Dendritic cell treated with granulocyte-macrophage colony-stimulating factor and Interleukin-4, amounts not matched to agents 40 ng/mL and 50 ng/mL, for 4 days (primary cell): ENCODE measurements at regions not wholly inside any gene's neighbourhood (a gene's known extent, or its start where the extent isn't known, plus 50 kb on each side); places are given as distances from the start of the nearest gene placed in this dataset.
"Not testable (repeated sequence)": the region's sequence is repeated elsewhere in the genome, so short reads cannot be mapped to it uniquely, and the experiment has no call there.

Experiments
- H3K27ac Mint-ChIP-seq: one replicate; pipeline ENCODE4 v1.8.0; 2022; ENCODE audit warnings: mild to moderate bottlenecking, mixed read lengths
- H3K27me3 Mint-ChIP-seq: one replicate; pipeline ENCODE4 v1.8.0; 2022; ENCODE audit warnings: mild to moderate bottlenecking, mixed read lengths
- H3K36me3 Mint-ChIP-seq: one replicate; pipeline ENCODE4 v1.8.0; 2022; ENCODE audit warnings: low read depth, mixed read lengths
- H3K4me1 Mint-ChIP-seq: one replicate; pipeline ENCODE4 v1.8.0; 2022; ENCODE audit warnings: low read depth, mixed read lengths
- H3K4me3 Mint-ChIP-seq: one replicate; pipeline ENCODE4 v1.8.0; 2022; ENCODE audit warnings: mild to moderate bottlenecking, moderate library complexity, mixed read lengths
- H3K9me3 Mint-ChIP-seq: one replicate; pipeline ENCODE4 v1.8.0; 2022; ENCODE audit warnings: mixed read lengths
- intact Hi-C: fragments of 100-400 bp; cut with micrococcal nuclease; formaldehyde crosslinking; loops from one replicate; pipeline ENCODE4 v1.15.0; 2022

DNA sequence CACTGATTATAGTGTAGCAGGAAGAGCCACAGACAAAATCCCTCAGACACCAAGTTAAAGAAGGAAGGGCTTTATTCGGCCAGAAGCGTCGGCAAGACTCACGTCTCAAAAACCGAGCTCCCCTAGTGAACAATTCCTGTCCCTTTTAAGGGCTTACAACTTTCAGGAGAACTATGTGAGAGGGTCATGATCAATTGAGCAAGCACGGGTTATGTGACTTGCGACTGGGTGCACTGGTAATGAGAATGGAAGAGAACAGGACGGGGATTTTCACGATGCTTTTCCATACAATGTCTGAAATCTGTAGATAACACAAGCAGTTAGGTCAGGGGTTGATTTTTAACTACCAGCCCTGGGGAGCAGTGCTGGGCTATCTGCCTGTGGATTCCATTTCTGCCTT, 116.7 kb downstream of the MFAP3L start:
- Mint-ChIP-seq H3K27me3 (peaks cover 9% of the 10 kb centered on the region), H3K9me3 (no peaks in the 10 kb centered on the region), H3K36me3 (no peaks in the 10 kb centered on the region), H3K4me3 (no peak overlapping the region), H3K4me1 (no peaks in the 10 kb centered on the region), H3K27ac (no peak overlapping the region)
- intact Hi-C loops = no loop called here

DNA sequence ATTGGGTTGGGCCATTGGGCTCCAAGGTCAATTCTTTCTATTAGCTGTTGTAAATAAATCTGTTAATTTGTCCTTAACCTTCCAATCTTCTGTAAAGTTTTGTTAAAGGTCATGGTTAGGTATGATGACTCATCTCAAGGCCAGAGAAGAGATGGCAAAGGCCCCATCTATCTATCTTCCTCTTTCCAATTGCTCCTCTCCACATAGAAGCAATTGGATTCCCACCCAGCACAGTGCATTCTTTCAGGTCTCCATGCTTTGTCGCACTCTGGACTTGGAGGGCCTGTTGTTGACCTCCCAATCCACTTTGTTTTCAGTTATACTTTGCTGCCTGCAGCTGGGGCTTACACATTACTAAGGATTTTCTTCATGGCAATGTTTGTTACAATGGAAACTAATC, 118.5 kb downstream of the MFAP3L start:
- Mint-ChIP-seq H3K27me3 (peaks cover 14% of the 10 kb centered on the region), H3K36me3 (no peaks in the 10 kb centered on the region), H3K4me3 (no peak overlapping the region), H3K27ac (no peak overlapping the region), H3K9me3 (no peaks in the 10 kb centered on the region), H3K4me1 (no peaks in the 10 kb centered on the region)
- intact Hi-C loops = no loop called here

DNA sequence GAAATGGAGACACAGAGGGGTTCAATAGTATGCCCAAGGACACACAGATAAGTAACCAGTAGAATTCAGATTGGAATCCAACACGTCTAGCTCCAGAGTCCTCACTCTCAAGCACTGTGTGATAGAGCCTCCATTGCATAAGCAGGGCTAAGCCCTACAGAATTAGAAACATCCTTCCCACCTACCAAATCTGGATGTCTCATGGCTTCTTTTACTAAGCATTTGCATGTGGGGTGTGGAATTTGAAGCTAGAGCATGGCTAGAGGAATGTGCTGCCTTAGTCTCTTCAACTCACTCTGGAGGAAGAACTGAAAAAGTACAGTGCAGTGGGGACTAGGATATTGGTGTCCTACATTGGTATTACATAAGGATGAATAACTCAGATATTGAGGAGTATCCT, 119.4 kb downstream of the MFAP3L start:
- intact Hi-C loops = no loop called here
- Mint-ChIP-seq H3K9me3 (no peaks in the 10 kb centered on the region), H3K4me1 (no peaks in the 10 kb centered on the region), H3K36me3 (no peaks in the 10 kb centered on the region), H3K27me3 (peaks cover 14% of the 10 kb centered on the region), H3K27ac (no peak overlapping the region), H3K4me3 (no peak overlapping the region)

DNA sequence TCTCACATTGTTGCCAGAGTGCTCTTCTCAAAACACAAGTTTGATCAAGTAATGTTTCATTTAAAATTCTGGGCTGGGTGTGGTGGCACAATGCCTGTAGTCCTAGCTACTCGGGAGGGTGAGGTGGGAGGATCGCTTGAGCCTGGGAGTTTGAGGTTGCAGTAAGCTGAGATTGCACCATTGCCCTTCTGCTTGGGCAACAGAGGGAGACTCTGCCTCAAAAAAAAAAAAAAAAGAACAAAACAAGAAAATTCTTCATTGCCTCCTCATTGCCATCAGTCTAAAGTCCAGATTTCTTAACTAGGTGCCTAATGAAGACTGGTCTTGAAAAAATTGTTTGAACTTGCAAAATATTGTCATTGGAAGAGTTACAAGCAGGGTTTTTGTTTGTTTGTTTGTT, 120.1 kb downstream of the MFAP3L start:
- H3K36me3 Mint-ChIP-seq = no peaks in the 10 kb centered on the region
- peaks cover 14% of the 10 kb centered on the region for H3K27me3 Mint-ChIP-seq
- no peaks in the 10 kb centered on the region for H3K4me1 Mint-ChIP-seq
- no peaks in the 10 kb centered on the region for H3K9me3 Mint-ChIP-seq
- no peak overlapping the region for H3K27ac Mint-ChIP-seq
- H3K4me3 Mint-ChIP-seq = no peak overlapping the region
- intact Hi-C loops = no loop called here

DNA sequence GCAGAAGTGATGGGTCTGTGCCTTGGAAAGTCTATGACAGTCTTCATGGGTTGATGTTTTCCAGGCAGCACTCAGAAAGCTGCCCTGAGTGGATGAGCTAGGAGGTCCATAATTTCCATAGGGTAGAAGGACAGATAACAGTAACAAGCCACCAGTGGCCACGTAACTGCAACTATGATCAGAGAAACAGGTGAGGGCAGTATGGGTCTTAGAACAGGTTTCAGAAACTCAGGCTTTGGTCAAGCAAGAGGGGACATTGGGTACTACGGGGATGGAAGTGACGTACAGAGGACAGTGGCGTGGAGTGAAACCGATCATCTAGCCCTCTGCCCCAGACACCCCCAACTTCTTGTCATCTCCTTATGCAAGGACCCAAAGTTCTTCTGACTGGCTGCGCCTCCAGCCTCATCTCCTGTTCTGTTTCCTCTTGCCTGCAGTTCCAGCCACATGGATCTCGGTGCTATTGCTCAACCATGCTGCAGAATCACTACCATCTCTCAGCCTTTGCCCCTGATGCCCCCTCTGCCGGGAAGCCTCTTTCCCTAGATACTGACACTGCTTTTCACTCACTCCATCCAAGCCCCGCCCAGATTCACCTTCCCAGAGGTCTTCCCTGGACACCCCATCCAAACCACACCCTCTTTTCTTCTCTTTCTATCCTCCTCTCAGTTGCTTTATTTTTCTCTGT, 123.4 kb downstream of the MFAP3L start:
- H3K9me3 Mint-ChIP-seq = peaks cover 9% of the 10 kb centered on the region
- intact Hi-C loops = no loop called here
- no peaks in the 10 kb centered on the region for H3K36me3 Mint-ChIP-seq
- no peak overlapping the region for H3K4me3 Mint-ChIP-seq
- peaks cover 10% of the 10 kb centered on the region for H3K27me3 Mint-ChIP-seq
- no peaks in the 10 kb centered on the region for H3K4me1 Mint-ChIP-seq
- no peak overlapping the region for H3K27ac Mint-ChIP-seq

DNA sequence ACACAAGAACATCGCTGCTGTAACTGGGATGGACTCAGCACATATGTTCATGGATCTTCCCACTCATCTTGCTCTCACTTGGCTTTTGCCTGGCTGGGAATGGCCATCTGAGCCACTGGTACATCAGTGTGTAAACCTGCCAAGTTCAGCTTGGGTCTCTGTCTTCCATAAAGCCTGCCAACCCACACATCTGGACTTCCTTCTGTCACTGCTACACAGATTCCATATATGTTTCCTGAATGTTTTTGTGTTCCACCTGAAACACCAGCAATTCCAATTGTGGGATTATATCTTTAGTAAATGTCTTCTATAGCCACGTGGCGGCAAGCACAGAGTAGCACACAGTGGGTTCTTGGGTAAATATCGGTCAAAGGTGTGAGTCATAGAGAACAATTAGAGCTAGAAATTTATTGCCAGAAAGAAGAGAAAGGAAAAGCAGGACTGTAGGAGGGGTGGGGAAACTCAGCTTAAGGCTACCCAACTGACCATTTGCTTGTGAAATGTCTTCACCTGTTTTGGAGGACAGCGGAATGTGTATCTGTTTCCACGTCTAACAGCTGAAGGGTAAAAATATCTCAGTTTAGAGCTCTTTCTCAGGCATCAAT, 125.9 kb downstream of the MFAP3L start:
- Mint-ChIP-seq H3K9me3 (peaks cover 9% of the 10 kb centered on the region), H3K27me3 (peaks cover 8% of the 10 kb centered on the region)
- intact Hi-C loops = no loop called here

DNA sequence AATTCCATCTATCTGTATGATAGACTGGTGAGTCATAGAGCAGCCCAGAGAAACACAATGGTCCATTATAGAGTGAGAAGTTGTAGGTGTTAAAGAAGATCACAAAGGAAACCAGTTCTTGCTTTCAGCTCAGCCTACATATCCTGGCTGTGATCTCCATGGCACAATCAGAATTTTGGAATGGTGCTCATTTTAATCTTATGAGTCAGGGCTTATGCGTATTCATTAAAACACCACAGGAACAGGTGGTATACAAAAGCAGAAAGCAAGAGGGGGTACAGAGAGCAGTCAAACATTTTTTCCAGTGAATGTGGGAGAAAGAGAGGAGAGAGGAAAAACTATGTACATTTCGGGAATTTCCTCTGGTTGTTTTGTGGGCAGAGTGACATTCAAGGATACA, 126.9 kb downstream of the MFAP3L start:
- H3K9me3 Mint-ChIP-seq = peaks cover 9% of the 10 kb centered on the region
- H3K27ac Mint-ChIP-seq = no peak overlapping the region
- H3K4me1 Mint-ChIP-seq = no peaks in the 10 kb centered on the region
- H3K27me3 Mint-ChIP-seq = peaks cover 8% of the 10 kb centered on the region
- H3K4me3 Mint-ChIP-seq = no peak overlapping the region
- intact Hi-C loops = no loop called here
- no peaks in the 10 kb centered on the region for H3K36me3 Mint-ChIP-seq

More for the DNA sequence above, 125.9 kb downstream of the MFAP3L start:
- Mint-ChIP-seq H3K36me3 (no peaks in the 10 kb centered on the region), H3K27ac (no peak overlapping the region), H3K4me1 (no peaks in the 10 kb centered on the region), H3K4me3 (no peak overlapping the region)

DNA sequence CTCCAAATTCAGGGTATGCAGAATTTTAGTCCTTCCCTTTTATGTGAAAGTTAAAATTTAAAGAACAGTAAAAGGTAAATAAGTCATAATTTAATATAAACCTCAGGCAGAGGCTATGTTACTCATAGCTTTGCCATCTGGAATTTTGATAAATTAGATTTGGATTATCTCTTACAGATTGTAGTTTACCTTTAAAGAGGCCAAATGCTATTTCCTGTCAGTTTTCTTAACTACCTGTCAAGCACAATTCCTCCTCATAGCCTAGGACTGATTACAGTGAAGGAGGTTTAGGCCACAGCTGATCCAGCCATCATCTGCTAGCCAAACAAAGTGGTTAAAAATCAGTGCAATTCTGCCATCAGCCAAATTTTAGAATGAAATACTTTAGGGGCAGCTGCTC, 128.1 kb downstream of the MFAP3L start:
- H3K4me3 Mint-ChIP-seq = no peak overlapping the region
- peaks cover 5% of the 10 kb centered on the region for H3K27me3 Mint-ChIP-seq
- H3K4me1 Mint-ChIP-seq = no peaks in the 10 kb centered on the region
- H3K9me3 Mint-ChIP-seq = peaks cover 9% of the 10 kb centered on the region
- intact Hi-C loops = no loop called here
- no peak overlapping the region for H3K27ac Mint-ChIP-seq
- no peaks in the 10 kb centered on the region for H3K36me3 Mint-ChIP-seq

DNA sequence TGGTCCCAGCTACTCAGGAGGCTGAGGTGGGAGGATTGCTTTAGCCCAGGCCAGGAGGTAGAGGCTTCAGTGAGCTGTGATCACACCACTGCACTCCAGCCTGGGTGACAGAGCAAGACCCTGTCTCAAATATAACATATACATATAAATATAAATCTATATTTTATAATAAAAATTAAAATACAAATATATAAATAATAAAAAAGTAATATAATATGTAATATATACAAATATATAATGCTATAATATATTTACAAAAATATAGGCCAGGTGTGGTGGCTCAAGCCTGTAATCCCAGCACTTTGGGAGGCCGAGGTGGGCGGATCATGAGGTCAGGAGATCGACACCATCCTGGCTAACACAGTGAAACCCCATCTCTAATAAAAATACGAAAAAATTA, 131.4 kb downstream of the MFAP3L start:
- H3K36me3 Mint-ChIP-seq, H3K27me3 Mint-ChIP-seq, H3K4me3 Mint-ChIP-seq, intact Hi-C loops, H3K4me1 Mint-ChIP-seq, H3K27ac Mint-ChIP-seq, H3K9me3 Mint-ChIP-seq: not testable (repeated sequence)

DNA sequence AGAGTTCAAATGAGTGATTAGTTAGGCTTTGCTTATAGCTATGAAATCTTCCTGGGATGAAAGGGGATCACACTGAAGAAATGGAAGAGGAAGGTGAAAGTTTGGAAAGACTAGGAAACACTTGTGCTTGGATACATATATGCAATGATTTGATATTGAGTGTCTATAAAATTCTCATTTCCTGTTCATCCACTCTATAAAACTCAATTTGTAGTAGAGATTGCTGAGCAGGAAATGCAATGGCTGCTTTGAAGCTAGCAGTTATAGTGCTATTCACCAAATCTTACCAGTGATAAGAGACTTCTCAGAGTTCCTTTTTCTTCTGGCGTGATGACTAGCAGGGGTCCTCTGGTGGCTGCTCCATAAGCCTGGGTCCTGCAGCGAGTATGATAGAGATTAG, 128.1 kb upstream of the HPF1 start:
- no peaks in the 10 kb centered on the region for H3K4me1 Mint-ChIP-seq
- H3K36me3 Mint-ChIP-seq = no peaks in the 10 kb centered on the region
- H3K27me3 Mint-ChIP-seq = no peaks in the 10 kb centered on the region
- H3K9me3 Mint-ChIP-seq = no peaks in the 10 kb centered on the region
- H3K27ac Mint-ChIP-seq = no peak overlapping the region
- H3K4me3 Mint-ChIP-seq = no peak overlapping the region
- intact Hi-C loops = no loop called here

DNA sequence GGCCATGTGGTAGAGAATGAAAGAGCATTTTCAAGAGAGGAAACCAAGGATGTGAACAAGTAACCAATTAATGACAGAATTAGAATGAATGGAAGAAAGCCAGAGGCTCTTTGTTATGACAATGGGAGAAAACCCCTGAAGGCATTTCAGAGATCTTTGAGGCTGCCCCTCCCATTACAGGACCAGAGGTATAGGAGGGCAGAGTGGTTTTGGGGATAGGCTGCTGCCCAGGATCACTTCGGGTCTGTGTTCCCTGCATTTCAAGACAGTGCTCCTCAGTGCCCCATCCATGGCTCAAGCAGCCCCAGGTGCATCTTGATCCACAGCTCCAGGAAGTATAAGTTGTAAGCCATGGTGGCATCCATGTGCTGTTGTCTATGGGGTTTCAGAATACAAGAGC, 124.0 kb upstream of the HPF1 start:
- H3K4me3 Mint-ChIP-seq = no peak overlapping the region
- H3K9me3 Mint-ChIP-seq = no peaks in the 10 kb centered on the region
- H3K27me3 Mint-ChIP-seq = no peaks in the 10 kb centered on the region
- intact Hi-C loops = no loop called here
- no peaks in the 10 kb centered on the region for H3K4me1 Mint-ChIP-seq
- H3K36me3 Mint-ChIP-seq = no peaks in the 10 kb centered on the region
- no peak overlapping the region for H3K27ac Mint-ChIP-seq

DNA sequence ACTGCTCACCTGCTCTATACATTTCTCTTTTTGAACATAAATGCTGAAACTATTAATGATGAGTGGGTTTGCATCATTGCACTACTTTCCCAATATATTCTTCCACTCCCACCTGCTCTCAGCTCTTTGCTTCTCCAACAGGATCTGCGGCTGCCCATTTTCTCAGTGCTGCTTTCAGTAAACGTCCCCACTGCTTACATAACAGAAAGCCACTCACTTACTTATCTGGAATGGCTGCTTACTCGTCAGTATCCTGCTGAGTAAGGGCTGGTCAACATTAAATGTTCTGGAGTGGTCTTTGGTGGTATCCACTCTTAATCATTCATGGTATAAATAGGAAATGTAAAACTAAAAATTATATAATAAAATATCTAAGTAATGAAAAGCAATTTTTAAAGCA, 112.8 kb upstream of the HPF1 start:
- Mint-ChIP-seq H3K27ac (no peak overlapping the region), H3K27me3 (no peaks in the 10 kb centered on the region), H3K9me3 (no peaks in the 10 kb centered on the region), H3K4me3 (no peak overlapping the region), H3K4me1 (no peaks in the 10 kb centered on the region), H3K36me3 (no peaks in the 10 kb centered on the region)
- intact Hi-C loops = no loop called here

DNA sequence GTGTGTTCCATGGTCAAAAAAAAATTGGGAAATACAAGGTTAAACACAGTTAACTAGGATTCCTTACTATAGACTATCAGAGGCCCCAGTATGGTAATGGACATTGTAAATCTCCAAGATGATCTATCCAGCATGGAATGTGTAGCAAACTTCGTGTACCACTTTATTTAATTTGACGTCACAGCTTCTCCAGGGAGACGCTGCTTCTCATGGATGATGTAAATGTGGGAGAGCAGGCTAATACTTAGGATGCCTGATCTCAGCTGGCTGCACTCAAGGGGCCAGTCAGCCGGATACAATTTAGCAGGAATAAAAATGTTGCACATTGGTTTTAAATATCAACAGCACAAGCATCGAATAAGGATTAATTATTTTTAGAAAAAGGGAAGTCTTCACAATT, 111.7 kb upstream of the HPF1 start:
- Mint-ChIP-seq H3K36me3 (no peaks in the 10 kb centered on the region), H3K4me1 (no peaks in the 10 kb centered on the region), H3K27me3 (no peaks in the 10 kb centered on the region), H3K27ac (no peak overlapping the region), H3K9me3 (no peaks in the 10 kb centered on the region), H3K4me3 (no peak overlapping the region)
- intact Hi-C loops = no loop called here

DNA sequence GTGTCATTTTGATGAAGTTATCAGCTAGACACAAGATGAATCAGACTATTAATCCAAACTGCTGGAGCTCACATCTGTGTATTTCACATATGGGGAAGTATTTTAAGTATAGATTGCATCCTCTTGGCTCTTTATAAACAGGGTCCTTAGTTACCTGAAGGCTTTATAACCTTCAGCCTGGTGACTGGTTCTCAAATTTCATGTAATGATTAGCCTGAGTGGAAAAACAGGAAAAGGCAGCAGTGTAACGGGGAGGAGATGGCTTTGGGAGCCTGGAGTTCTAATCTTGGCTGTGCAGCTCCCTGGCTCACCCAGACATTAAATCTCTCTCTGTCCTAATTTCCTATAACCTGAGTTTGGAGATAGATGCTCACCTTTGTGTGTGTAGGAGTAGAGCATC, 103.8 kb upstream of the HPF1 start:
- Mint-ChIP-seq H3K4me1 (no peaks in the 10 kb centered on the region), H3K36me3 (no peaks in the 10 kb centered on the region), H3K4me3 (no peak overlapping the region), H3K9me3 (no peaks in the 10 kb centered on the region), H3K27me3 (no peaks in the 10 kb centered on the region), H3K27ac (no peak overlapping the region)
- intact Hi-C loops = no loop called here
